Fibroblast of the aortic adventitia (primary cell): ENCODE measurements at regions not wholly inside any gene's neighbourhood (a gene's known extent, or its start where the extent isn't known, plus 50 kb on each side); places are given as distances from the start of the nearest gene placed in this dataset.

Source experiments
- DNase-seq: peaks from one replicate; pipeline ENCODE4 v3.0.0-alpha.2; 2010; ENCODE audit warnings: low read depth
- H3K4me3 ChIP-seq: 2 replicates; pipeline ENCODE4 v1.5.1; 2011; ENCODE audit warnings: low read depth, mild to moderate bottlenecking, control low read depth, low read length, moderate library complexity
- TF ChIP-seq, protein P1 (sequence below): IDR thresholded peaks from 2 replicates; pipeline ENCODE4 v1.5.1; 2011; ENCODE audit warnings: mild to moderate bottlenecking, low read length, control low read depth, inconsistent platforms; ENCODE audit not compliant: insufficient read depth

GRCh38 chr14:38128640-38129039 lies 79.1 kb upstream of the SSTR1 start:
- H3K4me3 ChIP-seq = no peak overlapping the region
- TF ChIP-seq, protein P1, sequence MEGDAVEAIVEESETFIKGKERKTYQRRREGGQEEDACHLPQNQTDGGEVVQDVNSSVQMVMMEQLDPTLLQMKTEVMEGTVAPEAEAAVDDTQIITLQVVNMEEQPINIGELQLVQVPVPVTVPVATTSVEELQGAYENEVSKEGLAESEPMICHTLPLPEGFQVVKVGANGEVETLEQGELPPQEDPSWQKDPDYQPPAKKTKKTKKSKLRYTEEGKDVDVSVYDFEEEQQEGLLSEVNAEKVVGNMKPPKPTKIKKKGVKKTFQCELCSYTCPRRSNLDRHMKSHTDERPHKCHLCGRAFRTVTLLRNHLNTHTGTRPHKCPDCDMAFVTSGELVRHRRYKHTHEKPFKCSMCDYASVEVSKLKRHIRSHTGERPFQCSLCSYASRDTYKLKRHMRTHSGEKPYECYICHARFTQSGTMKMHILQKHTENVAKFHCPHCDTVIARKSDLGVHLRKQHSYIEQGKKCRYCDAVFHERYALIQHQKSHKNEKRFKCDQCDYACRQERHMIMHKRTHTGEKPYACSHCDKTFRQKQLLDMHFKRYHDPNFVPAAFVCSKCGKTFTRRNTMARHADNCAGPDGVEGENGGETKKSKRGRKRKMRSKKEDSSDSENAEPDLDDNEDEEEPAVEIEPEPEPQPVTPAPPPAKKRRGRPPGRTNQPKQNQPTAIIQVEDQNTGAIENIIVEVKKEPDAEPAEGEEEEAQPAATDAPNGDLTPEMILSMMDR = no peak

DNA sequence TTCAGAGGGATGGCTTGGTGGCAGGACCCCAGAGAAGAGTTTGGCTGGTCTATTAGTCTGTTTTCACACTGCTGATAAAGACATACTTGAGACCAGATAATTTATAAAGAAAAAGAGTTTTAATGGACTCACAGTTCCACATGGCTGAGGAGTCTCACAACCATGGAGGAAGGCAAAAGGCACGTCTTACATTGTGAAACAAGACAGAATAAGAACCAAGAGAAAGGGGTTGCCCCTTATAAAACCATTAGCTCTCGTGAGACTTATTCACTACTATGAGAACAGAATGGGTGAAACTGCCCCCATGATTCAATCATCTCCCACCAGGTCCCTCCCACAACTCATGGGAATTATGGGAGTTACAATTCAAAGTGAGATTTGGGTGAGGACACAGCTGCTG lies 78.5 kb upstream of the SSTR1 start:
- TF ChIP-seq, protein P1 = no peak
- DNase-seq = no peak
- H3K4me3 ChIP-seq = no peak overlapping the region

More at GRCh38 chr14:38128640-38129039, 79.1 kb upstream of the SSTR1 start:
- no peak for DNase-seq

DNA sequence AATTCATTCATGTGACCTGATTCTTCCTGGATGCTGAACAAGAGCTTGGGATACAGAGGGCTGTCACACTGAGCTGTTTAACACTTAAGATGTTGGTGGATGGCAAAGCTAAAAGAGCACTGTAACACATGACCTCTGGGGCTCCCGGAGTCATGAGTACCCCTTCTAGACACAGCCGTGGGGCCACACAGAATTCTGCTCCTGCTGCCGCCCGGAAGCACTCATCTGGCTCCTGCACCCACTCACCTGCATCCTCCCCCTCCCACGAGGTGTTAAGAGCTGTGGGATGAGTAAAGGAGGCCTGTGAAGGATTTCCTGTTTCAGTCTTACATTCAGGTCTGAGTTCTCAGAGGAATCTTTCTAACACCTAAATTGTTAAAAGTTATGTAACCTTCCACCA lies 78.0 kb upstream of the SSTR1 start:
- TF ChIP-seq, protein P1 = no peak
- no peak overlapping the region for H3K4me3 ChIP-seq
- DNase-seq = no peak

DNA sequence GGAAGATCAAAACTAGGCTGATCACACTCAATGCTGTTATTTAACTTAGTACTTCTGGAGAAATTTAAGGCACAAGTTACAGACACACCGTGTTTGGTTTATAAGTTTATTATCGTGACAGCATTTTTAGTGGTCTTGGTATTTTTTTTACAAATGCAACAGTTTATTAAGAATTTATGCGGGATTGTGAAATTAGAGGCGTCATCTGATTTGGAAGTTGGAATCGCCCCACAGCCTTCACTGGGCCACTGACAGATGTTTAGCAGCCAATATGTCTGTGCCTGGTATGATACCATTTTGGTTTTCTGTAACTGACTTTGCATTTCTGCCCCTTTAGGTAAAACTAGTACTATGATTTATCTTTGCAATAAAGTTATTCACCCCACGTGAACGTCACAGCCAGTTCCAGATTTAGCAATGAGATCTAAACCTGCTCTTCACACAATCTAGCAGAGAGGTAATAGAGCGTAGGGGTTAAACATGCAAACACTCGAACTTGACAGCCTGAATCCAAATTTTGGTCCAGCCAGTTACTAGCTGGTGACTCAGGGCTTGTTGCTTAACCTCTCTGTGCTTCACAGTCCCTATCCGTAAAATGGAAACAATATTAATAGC lies 73.2 kb upstream of the SSTR1 start:
- H3K4me3 ChIP-seq = no peak overlapping the region
- DNase-seq = no peak
- TF ChIP-seq, protein P1 = no peak

- TF ChIP-seq, protein P1 = no peak
- DNase-seq = no peak
- no peak overlapping the region for H3K4me3 ChIP-seq
These were observed 72.4 kb upstream of the SSTR1 start for GRCh38 chr14:38135106-38135867.

DNA sequence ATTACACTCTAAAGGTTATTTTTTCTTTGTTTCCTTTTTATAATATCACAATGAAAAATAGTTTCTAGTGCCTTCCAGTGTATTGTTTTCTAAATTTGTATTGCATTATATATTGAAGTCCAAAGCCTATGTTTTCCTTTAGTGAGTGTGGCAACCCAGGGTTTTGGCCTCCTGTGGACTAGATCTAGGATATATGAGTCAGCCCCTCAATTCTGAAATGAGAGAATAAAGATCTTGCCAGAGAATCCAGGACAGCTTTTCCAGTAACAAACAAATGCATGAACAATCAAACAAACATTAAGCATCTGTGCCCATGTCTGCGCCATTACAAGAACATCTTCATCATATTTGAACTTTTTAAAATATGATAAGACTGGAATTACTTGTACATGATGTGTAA lies 70.7 kb upstream of the SSTR1 start:
- DNase-seq = no peak
- H3K4me3 ChIP-seq = no peak overlapping the region
- TF ChIP-seq, protein P1 = no peak
